Cardiac muscle cell (in vitro differentiated cells and primary cell): ENCODE measurements at regions not wholly inside any gene's neighbourhood (a gene's known extent, or its start where the extent isn't known, plus 50 kb on each side); places are given as distances from the start of the nearest gene placed in this dataset.

Experiments used
- DNase-seq, 2 donors: peaks; one replicate each; pipeline versions ENCODE4 v3.0.0 to v3.0.0-alpha.2; 2010 to 2017; ENCODE audit warnings: low read depth in 1 of 2, low spot score in 1 of 2
- H3K27ac ChIP-seq: fragments of 200-600 bp; sonication (generic); 2 replicates; pipeline ENCODE4 v1.5.1; 2016
- H3K27me3 ChIP-seq: fragments of 200-600 bp; sonication (generic); 2 replicates; pipeline ENCODE4 v1.6.0; 2016; ENCODE audit warnings: control low read depth
- H3K36me3 ChIP-seq: fragments of 200-600 bp; sonication (generic); 2 replicates; pipeline ENCODE4 v1.5.1; 2016; ENCODE audit warnings: control low read depth
- H3K4me1 ChIP-seq: fragments of 200-600 bp; sonication (generic); 2 replicates; pipeline ENCODE4 v1.8.1; 2017; ENCODE audit warnings: low read depth, mild to moderate bottlenecking, mixed run types
- H3K4me3 ChIP-seq: fragments of 200-600 bp; sonication (generic); 2 replicates; pipeline ENCODE4 v1.5.1; 2016; ENCODE audit warnings: mild to moderate bottlenecking
- H3K9me3 ChIP-seq: fragments of 200-600 bp; sonication (generic); 2 replicates; pipeline ENCODE4 v1.5.1; 2017; ENCODE audit warnings: low read depth, mild to moderate bottlenecking, control low read depth
- TF ChIP-seq, protein P1 (sequence below): IDR thresholded peaks from 2 replicates; pipeline ENCODE4 v1.5.1; 2012; ENCODE audit warnings: low read depth, mild to moderate bottlenecking, low read length

- Histone ChIP-seq H3K27ac (no peak overlapping the region), H3K4me3 (no peak overlapping the region), H3K4me1 (no peaks in the 10 kb centered on the region), H3K9me3 (no peaks in the 10 kb centered on the region), H3K27me3 (no peaks in the 10 kb centered on the region), H3K36me3 (no peaks in the 10 kb centered on the region)
- DNase-seq: no peak
- TF ChIP-seq, protein P1, sequence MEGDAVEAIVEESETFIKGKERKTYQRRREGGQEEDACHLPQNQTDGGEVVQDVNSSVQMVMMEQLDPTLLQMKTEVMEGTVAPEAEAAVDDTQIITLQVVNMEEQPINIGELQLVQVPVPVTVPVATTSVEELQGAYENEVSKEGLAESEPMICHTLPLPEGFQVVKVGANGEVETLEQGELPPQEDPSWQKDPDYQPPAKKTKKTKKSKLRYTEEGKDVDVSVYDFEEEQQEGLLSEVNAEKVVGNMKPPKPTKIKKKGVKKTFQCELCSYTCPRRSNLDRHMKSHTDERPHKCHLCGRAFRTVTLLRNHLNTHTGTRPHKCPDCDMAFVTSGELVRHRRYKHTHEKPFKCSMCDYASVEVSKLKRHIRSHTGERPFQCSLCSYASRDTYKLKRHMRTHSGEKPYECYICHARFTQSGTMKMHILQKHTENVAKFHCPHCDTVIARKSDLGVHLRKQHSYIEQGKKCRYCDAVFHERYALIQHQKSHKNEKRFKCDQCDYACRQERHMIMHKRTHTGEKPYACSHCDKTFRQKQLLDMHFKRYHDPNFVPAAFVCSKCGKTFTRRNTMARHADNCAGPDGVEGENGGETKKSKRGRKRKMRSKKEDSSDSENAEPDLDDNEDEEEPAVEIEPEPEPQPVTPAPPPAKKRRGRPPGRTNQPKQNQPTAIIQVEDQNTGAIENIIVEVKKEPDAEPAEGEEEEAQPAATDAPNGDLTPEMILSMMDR: no peak
Measured at GRCh38 chr4:22313976-22314375, 201.9 kb downstream of the ADGRA3 start.

GRCh38 chr4:22312113-22312512 is 203.8 kb downstream of the ADGRA3 start:
- H3K4me1 ChIP-seq: no peaks in the 10 kb centered on the region
- DNase-seq: no peak
- H3K36me3 ChIP-seq: no peaks in the 10 kb centered on the region
- TF ChIP-seq, protein P1: no peak
- no peak overlapping the region for H3K27ac ChIP-seq
- no peaks in the 10 kb centered on the region for H3K9me3 ChIP-seq
- no peaks in the 10 kb centered on the region for H3K27me3 ChIP-seq
- no peak overlapping the region for H3K4me3 ChIP-seq

GRCh38 chr4:22301253-22301652 is 214.6 kb downstream of the ADGRA3 start:
- Histone ChIP-seq H3K36me3 (no peaks in the 10 kb centered on the region), H3K4me1 (peaks cover 3% of the 10 kb centered on the region), H3K4me3 (no peak overlapping the region), H3K27ac (no peak overlapping the region), H3K27me3 (no peaks in the 10 kb centered on the region), H3K9me3 (peaks cover 4% of the 10 kb centered on the region)
- no peak for DNase-seq
- TF ChIP-seq, protein P1: no peak

- Histone ChIP-seq H3K27ac (no peak overlapping the region), H3K9me3 (peaks cover 4% of the 10 kb centered on the region), H3K27me3 (no peaks in the 10 kb centered on the region), H3K4me3 (no peak overlapping the region), H3K36me3 (no peaks in the 10 kb centered on the region), H3K4me1 (peaks cover 3% of the 10 kb centered on the region)
- DNase-seq: no peak
- TF ChIP-seq, protein P1: no peak
Measured at GRCh38 chr4:22299678-22300077, 216.2 kb downstream of the ADGRA3 start.

DNA sequence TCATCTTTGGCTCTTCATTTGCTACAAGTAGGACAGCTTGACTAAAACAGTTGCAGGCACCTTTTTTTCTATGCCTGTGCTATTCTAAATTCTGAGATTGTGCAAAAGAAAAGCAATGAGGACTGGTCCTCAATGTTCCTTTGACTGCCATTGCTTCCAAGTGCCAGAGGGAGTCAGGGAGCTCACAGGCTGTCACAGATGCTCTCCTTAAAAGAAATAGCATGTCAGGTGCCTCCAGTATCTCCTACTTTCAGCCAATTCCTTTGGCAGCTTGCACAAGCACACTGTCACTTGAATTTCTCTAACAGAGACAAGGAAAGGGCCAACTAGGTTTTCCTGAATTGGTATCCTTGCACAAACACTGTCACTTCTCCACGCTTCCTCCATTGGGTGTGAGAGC is 228.2 kb downstream of the ADGRA3 start:
- Histone ChIP-seq H3K27me3 (no peaks in the 10 kb centered on the region), H3K36me3 (no peaks in the 10 kb centered on the region), H3K4me1 (peaks cover 5% of the 10 kb centered on the region), H3K9me3 (no peaks in the 10 kb centered on the region), H3K27ac (no peak overlapping the region), H3K4me3 (no peak overlapping the region)
- TF ChIP-seq, protein P1: no peak
- DNase-seq: no peak
